ENCODE measurements at regions not wholly inside any gene's neighbourhood (a gene's known extent, or its start where the extent isn't known, plus 50 kb on each side); places are given as distances from the start of the nearest gene placed in this dataset.

DNA sequence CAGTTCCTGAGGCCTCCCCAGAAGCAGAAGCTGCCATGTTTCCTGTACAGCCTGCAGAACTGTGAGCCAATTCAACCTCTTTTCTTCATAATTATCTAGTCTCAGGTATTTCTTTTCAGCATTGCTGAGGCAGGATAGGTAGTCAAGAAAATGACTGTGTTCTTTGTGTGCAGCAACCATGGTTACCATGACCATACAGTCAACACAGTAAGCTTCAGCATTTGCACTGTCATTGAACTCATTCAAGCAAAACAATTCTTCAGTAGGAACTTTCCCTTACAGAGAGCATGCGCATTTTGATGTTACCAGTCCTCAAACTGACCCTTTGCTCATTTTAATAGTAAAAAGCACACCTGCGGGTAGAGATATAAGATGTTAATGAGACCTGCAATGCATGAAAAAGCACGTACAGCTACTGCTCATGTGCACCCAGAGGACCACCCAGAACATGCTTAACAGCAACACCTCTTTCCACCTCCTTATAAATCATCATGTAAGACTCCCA is 180.8 kb downstream of the PRKX start:
- TF ChIP-seq, protein P1, sequence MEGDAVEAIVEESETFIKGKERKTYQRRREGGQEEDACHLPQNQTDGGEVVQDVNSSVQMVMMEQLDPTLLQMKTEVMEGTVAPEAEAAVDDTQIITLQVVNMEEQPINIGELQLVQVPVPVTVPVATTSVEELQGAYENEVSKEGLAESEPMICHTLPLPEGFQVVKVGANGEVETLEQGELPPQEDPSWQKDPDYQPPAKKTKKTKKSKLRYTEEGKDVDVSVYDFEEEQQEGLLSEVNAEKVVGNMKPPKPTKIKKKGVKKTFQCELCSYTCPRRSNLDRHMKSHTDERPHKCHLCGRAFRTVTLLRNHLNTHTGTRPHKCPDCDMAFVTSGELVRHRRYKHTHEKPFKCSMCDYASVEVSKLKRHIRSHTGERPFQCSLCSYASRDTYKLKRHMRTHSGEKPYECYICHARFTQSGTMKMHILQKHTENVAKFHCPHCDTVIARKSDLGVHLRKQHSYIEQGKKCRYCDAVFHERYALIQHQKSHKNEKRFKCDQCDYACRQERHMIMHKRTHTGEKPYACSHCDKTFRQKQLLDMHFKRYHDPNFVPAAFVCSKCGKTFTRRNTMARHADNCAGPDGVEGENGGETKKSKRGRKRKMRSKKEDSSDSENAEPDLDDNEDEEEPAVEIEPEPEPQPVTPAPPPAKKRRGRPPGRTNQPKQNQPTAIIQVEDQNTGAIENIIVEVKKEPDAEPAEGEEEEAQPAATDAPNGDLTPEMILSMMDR (IDR thresholded peaks at IDR 0.05): no peak
- TF ChIP-seq POLR2A (IDR thresholded peaks at IDR 0.05) (no peak), EP300 (IDR thresholded peaks at IDR 0.05) (no peak)
